ENCODE measurements at regions not wholly inside any gene's neighbourhood (a gene's known extent, or its start where the extent isn't known, plus 50 kb on each side); places are given as distances from the start of the nearest gene placed in this dataset.

GRCh38 chr10:125219776-125220175 lies 59.4 kb upstream of the CTBP2 start:
- TF ChIP-seq POLR2A (IDR thresholded peaks at IDR 0.05) (no peak), CTCF (IDR thresholded peaks at IDR 0.05) (no peak), EP300 (IDR thresholded peaks at IDR 0.05) (no peak)
